Ishikawa (cell line): ENCODE measurements at regions not wholly inside any gene's neighbourhood (a gene's known extent, or its start where the extent isn't known, plus 50 kb on each side); places are given as distances from the start of the nearest gene placed in this dataset.

Experiments
- CEBPB ChIP-seq: IDR thresholded peaks from 2 replicates; pipeline ENCODE4 v1.6.1; 2012
- EP300 ChIP-seq: IDR thresholded peaks from 2 replicates; pipeline ENCODE4 v1.6.1; 2012; ENCODE audit warnings: borderline replicate concordance
- FOXM1 ChIP-seq: IDR thresholded peaks from 2 replicates; pipeline ENCODE4 v1.6.1; 2012; ENCODE audit warnings: low read depth, borderline replicate concordance
- MAX ChIP-seq: IDR thresholded peaks from 2 replicates; pipeline ENCODE4 v1.6.1; 2012
- RAD21 ChIP-seq: IDR thresholded peaks from 2 replicates; pipeline ENCODE4 v1.6.1; 2012; ENCODE audit warnings: low read depth
- TAF1 ChIP-seq: IDR thresholded peaks from 2 replicates; pipeline ENCODE4 v1.6.1; 2012; ENCODE audit warnings: low read depth, mild to moderate bottlenecking
- TCF12 ChIP-seq: IDR thresholded peaks from 2 replicates; pipeline ENCODE4 v1.6.1; 2012; ENCODE audit warnings: low read depth
- YY1 ChIP-seq: IDR thresholded peaks from 2 replicates; pipeline ENCODE4 v1.6.1; 2012; ENCODE audit warnings: low read depth
- ZBTB7A ChIP-seq: IDR thresholded peaks from 2 replicates; pipeline ENCODE4 v1.6.1; 2012; ENCODE audit warnings: low read depth

GRCh38 chr5:68369457-68370125 is 154.0 kb downstream of the PIK3R1 start:
- TF ChIP-seq FOXM1 (no peak), TAF1 (no peak), MAX (no peak), EP300 (no peak), RAD21 (no peak), YY1 (no peak), TCF12 (no peak), ZBTB7A (no peak), CEBPB (no peak)
